Neural cell (in vitro differentiated cells): ENCODE measurements at regions not wholly inside any gene's neighbourhood (a gene's known extent, or its start where the extent isn't known, plus 50 kb on each side); places are given as distances from the start of the nearest gene placed in this dataset.

Experiments
- H2AFZ ChIP-seq: fragments of 200-600, 300-800 bp; sonication (generic), shearing (Covaris generic); 2 replicates; pipeline ENCODE4 v1.6.0; 2014; ENCODE audit warnings: low read depth, mild to moderate bottlenecking, antibody characterized with exemption, low read length, moderate library complexity
- H3F3A ChIP-seq: fragments of 200-600 bp; shearing (Covaris generic); 2 replicates; pipeline ENCODE4 v1.6.1; 2016; ENCODE audit warnings: mild to moderate bottlenecking, moderate library complexity, mixed read lengths, antibody characterized with exemption, low read length; ENCODE audit not compliant: insufficient read depth, poor library complexity, severe bottlenecking
- H3K27ac ChIP-seq: fragments of 200-600, 300-800 bp; sonication (generic), shearing (Covaris generic); 2 replicates; pipeline ENCODE4 v1.5.1; 2014; ENCODE audit warnings: mild to moderate bottlenecking, low read length, moderate library complexity
- H3K27me3 ChIP-seq: fragments of 300-800, 200-600 bp; sonication (generic), shearing (Covaris generic); 2 replicates; pipeline ENCODE4 v1.6.0; 2014; ENCODE audit warnings: mild to moderate bottlenecking, low read depth, low read length, moderate library complexity; ENCODE audit not compliant: insufficient read depth
- H3K36me3 ChIP-seq: fragments of 300-800, 200-600 bp; sonication (generic), shearing (Covaris generic); 2 replicates; pipeline ENCODE4 v1.5.1; 2014; ENCODE audit warnings: mild to moderate bottlenecking, antibody characterized with exemption, low read length, moderate library complexity; ENCODE audit not compliant: insufficient read depth
- H3K4me2 ChIP-seq: fragments of 300-800, 200-600 bp; sonication (generic), shearing (Covaris generic); 2 replicates; pipeline ENCODE4 v1.6.0; 2014; ENCODE audit warnings: mild to moderate bottlenecking, low read length
- H3K4me3 ChIP-seq: fragments of 300-800, 200-600 bp; sonication (generic), shearing (Covaris generic); 2 replicates; pipeline ENCODE4 v1.5.1; 2014; ENCODE audit warnings: mild to moderate bottlenecking, low read length, moderate library complexity
- H3K79me2 ChIP-seq: fragments of 200-600 bp; shearing (Covaris generic); replicated peaks from 2 replicates; pipeline ENCODE4 v1.6.0; 2014; ENCODE audit warnings: mild to moderate bottlenecking, low read length, moderate library complexity; ENCODE audit not compliant: insufficient read depth
- H3K9ac ChIP-seq: fragments of 300-800, 200-600 bp; sonication (generic), shearing (Covaris generic); 2 replicates; pipeline ENCODE4 v1.6.1; 2016; ENCODE audit warnings: mild to moderate bottlenecking, low read length, mixed read lengths
- H3K9me2 ChIP-seq: fragments of 200-600 bp; shearing (Covaris generic); 2 replicates; pipeline ENCODE4 v1.6.1; 2016; ENCODE audit warnings: mild to moderate bottlenecking, low read length, mixed read lengths; ENCODE audit not compliant: insufficient read depth
- H3K9me3 ChIP-seq: fragments of 200-600, 300-800 bp; sonication (generic), shearing (Covaris generic); 2 replicates; pipeline ENCODE4 v1.6.1; 2016; ENCODE audit warnings: mild to moderate bottlenecking, mixed run types, low read length, moderate library complexity, mixed read lengths
- H4K20me1 ChIP-seq: fragments of 200-600 bp; shearing (Covaris generic); 2 replicates; pipeline ENCODE4 v1.6.1; 2016; ENCODE audit warnings: mild to moderate bottlenecking, mixed run types; ENCODE audit not compliant: insufficient read depth
- CTCF ChIP-seq: fragments of 450-650 bp; IDR thresholded peaks from 2 replicates; pipeline ENCODE4 v1.5.1; 2014; ENCODE audit warnings: antibody characterized with exemption, mild to moderate bottlenecking, moderate library complexity; ENCODE audit not compliant: poor library complexity, severe bottlenecking
- EP300 ChIP-seq: fragments of 450-650 bp; conservative IDR thresholded peaks from 2 replicates; pipeline ENCODE4 v1.6.1; 2014; ENCODE audit warnings: antibody characterized with exemption, mild to moderate bottlenecking, moderate library complexity; ENCODE audit not compliant: poor library complexity, severe bottlenecking
- EZH2 ChIP-seq: fragments of 200-600, 300-800 bp; shearing (Covaris generic), sonication (generic); IDR thresholded peaks from 2 replicates; pipeline ENCODE4 v1.6.1; 2014; ENCODE audit warnings: antibody characterized with exemption, low read length, borderline replicate concordance, mild to moderate bottlenecking; ENCODE audit not compliant: insufficient read depth, poor library complexity, severe bottlenecking
- MXI1 ChIP-seq: fragments of 450-650 bp; conservative IDR thresholded peaks from 2 replicates; pipeline ENCODE4 v1.6.1; 2014; ENCODE audit warnings: antibody characterized with exemption, mild to moderate bottlenecking; ENCODE audit not compliant: poor library complexity, severe bottlenecking
- POLR2AphosphoS5 ChIP-seq: IDR thresholded peaks from 2 replicates; pipeline ENCODE4 v1.6.1; 2012
- RAD21 ChIP-seq: fragments of 450-650 bp; conservative IDR thresholded peaks from 2 replicates; pipeline ENCODE4 v1.6.1; 2014; ENCODE audit warnings: antibody characterized with exemption, mild to moderate bottlenecking, moderate library complexity
- SMC3 ChIP-seq: fragments of 450-650 bp; conservative IDR thresholded peaks from 2 replicates; pipeline ENCODE4 v1.6.1; 2014; ENCODE audit warnings: antibody characterized with exemption, mild to moderate bottlenecking, moderate library complexity; ENCODE audit not compliant: poor library complexity
- TAF1 ChIP-seq: IDR thresholded peaks from 2 replicates; pipeline ENCODE4 v1.6.1; 2012; ENCODE audit warnings: low read depth
- TF ChIP-seq, protein P1 (sequence below): IDR thresholded peaks from 2 replicates; pipeline ENCODE4 v1.6.1; 2012; ENCODE audit warnings: borderline replicate concordance

DNA sequence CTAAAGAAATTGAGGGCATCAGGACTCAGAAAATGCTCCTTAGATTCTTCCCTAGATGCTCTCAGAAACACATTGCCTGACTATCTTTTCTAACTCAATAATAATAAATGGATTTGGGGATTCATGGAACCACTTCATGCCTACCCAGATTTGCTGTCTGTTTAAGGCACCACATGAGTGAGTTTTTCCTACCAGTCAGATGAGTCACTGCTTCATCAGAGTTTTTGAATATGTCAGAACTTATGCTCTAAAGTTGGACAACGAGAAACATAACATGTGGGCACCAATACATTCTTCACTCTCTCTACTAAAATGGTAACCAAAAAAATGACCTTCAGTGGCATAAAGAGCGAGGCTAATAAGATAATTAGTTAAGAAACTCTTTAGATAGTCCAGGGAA lies 1135.1 kb downstream of the TUSC7 start:
- H3K9me2 ChIP-seq = no peaks in the 10 kb centered on the region
- no peak overlapping the region for H2AFZ ChIP-seq
- no peaks in the 10 kb centered on the region for H3K36me3 ChIP-seq
- no peaks in the 10 kb centered on the region for H3F3A ChIP-seq
- TF ChIP-seq, protein P1, sequence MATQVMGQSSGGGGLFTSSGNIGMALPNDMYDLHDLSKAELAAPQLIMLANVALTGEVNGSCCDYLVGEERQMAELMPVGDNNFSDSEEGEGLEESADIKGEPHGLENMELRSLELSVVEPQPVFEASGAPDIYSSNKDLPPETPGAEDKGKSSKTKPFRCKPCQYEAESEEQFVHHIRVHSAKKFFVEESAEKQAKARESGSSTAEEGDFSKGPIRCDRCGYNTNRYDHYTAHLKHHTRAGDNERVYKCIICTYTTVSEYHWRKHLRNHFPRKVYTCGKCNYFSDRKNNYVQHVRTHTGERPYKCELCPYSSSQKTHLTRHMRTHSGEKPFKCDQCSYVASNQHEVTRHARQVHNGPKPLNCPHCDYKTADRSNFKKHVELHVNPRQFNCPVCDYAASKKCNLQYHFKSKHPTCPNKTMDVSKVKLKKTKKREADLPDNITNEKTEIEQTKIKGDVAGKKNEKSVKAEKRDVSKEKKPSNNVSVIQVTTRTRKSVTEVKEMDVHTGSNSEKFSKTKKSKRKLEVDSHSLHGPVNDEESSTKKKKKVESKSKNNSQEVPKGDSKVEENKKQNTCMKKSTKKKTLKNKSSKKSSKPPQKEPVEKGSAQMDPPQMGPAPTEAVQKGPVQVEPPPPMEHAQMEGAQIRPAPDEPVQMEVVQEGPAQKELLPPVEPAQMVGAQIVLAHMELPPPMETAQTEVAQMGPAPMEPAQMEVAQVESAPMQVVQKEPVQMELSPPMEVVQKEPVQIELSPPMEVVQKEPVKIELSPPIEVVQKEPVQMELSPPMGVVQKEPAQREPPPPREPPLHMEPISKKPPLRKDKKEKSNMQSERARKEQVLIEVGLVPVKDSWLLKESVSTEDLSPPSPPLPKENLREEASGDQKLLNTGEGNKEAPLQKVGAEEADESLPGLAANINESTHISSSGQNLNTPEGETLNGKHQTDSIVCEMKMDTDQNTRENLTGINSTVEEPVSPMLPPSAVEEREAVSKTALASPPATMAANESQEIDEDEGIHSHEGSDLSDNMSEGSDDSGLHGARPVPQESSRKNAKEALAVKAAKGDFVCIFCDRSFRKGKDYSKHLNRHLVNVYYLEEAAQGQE = no peak
- no peak for TF ChIP-seq MXI1
- no peak for TF ChIP-seq POLR2AphosphoS5
- TF ChIP-seq TAF1 = no peak
- no peak for TF ChIP-seq EZH2
- TF ChIP-seq CTCF = no peak
- no peak for TF ChIP-seq SMC3
- TF ChIP-seq EP300 = no peak
- no peak for TF ChIP-seq RAD21
- H3K9ac ChIP-seq = no peak overlapping the region
- no peaks in the 10 kb centered on the region for H3K9me3 ChIP-seq
- no peak overlapping the region for H3K4me2 ChIP-seq
- H3K79me2 ChIP-seq = no peaks in the 10 kb centered on the region
- H3K27ac ChIP-seq = no peak overlapping the region
- H3K27me3 ChIP-seq = no peaks in the 10 kb centered on the region
- H3K4me3 ChIP-seq = no peak overlapping the region
- H4K20me1 ChIP-seq = no peaks in the 10 kb centered on the region

- no peak overlapping the region for H3K27ac ChIP-seq
- no peak overlapping the region for H3K9ac ChIP-seq
- no peaks in the 10 kb centered on the region for H3F3A ChIP-seq
- H4K20me1 ChIP-seq = no peaks in the 10 kb centered on the region
- H3K79me2 ChIP-seq = no peaks in the 10 kb centered on the region
- H3K9me3 ChIP-seq = no peaks in the 10 kb centered on the region
- H3K4me2 ChIP-seq = no peak overlapping the region
- H3K4me3 ChIP-seq = no peak overlapping the region
- H3K36me3 ChIP-seq = no peaks in the 10 kb centered on the region
- H3K27me3 ChIP-seq = no peaks in the 10 kb centered on the region
- H2AFZ ChIP-seq = no peak overlapping the region
- no peaks in the 10 kb centered on the region for H3K9me2 ChIP-seq
- TF ChIP-seq POLR2AphosphoS5 (peak; percentile 24), MXI1 (no peak)
Observed at GRCh38 chr3:117846238-117846637, 1136.7 kb downstream of the TUSC7 start.

- Histone ChIP-seq H3K4me3 (no peak overlapping the region), H2AFZ (no peak overlapping the region), H3K27ac (no peak overlapping the region), H3K36me3 (peaks cover 2% of the 10 kb centered on the region), H3K79me2 (no peaks in the 10 kb centered on the region), H3K9me3 (no peaks in the 10 kb centered on the region), H3K9me2 (no peaks in the 10 kb centered on the region), H3K9ac (no peak overlapping the region), H3K4me2 (no peak overlapping the region), H4K20me1 (no peaks in the 10 kb centered on the region), H3F3A (no peaks in the 10 kb centered on the region), H3K27me3 (no peaks in the 10 kb centered on the region)
- no peak for TF ChIP-seq SMC3
- TF ChIP-seq TAF1 = no peak
- TF ChIP-seq CTCF = no peak
- TF ChIP-seq RAD21 = no peak
- no peak for TF ChIP-seq EZH2
- no peak for TF ChIP-seq MXI1
- no peak for TF ChIP-seq EP300
- no peak for TF ChIP-seq POLR2AphosphoS5
Observed at GRCh38 chr3:117848606-117849005, 1139.0 kb downstream of the TUSC7 start.
